ENCODE measurements at regions not wholly inside any gene's neighbourhood (a gene's known extent, or its start where the extent isn't known, plus 50 kb on each side); places are given as distances from the start of the nearest gene placed in this dataset.

GRCh38 chr14:82635915-82636314 lies 1102.3 kb upstream of the SEL1L start:
- Histone ChIP-seq H3K9ac (ENCODE audit: insufficient read depth in 1 of 2, low read length in 2 of 2) (no peak overlapping the region), H3K4me1 (ENCODE audit: control insufficient read depth in 5 of 5, insufficient read depth in 5 of 5, low read length in 5 of 5) (no peaks in the 10 kb centered on the region), H3K36me3 (ENCODE audit: control insufficient read depth in 4 of 4, insufficient read depth in 4 of 4, low read length in 4 of 4) (no peaks in the 10 kb centered on the region), H3K27me3 (ENCODE audit: control insufficient read depth in 3 of 3, insufficient read depth in 3 of 3, low read length in 2 of 3) (no peaks in the 10 kb centered on the region), H3K27ac (ENCODE audit: low read depth in 1 of 2, low read length in 1 of 2) (no peak overlapping the region), H3K4me3 (no peak overlapping the region), H3K9me3 (ENCODE audit: control insufficient read depth in 4 of 4, insufficient read depth in 3 of 4, low read length in 3 of 4) (no peaks in the 10 kb centered on the region)
- no peak for DNase-seq
- no peak for ATAC-seq (ENCODE audit: insufficient read depth, low FRiP score)
- TF ChIP-seq, protein P1, sequence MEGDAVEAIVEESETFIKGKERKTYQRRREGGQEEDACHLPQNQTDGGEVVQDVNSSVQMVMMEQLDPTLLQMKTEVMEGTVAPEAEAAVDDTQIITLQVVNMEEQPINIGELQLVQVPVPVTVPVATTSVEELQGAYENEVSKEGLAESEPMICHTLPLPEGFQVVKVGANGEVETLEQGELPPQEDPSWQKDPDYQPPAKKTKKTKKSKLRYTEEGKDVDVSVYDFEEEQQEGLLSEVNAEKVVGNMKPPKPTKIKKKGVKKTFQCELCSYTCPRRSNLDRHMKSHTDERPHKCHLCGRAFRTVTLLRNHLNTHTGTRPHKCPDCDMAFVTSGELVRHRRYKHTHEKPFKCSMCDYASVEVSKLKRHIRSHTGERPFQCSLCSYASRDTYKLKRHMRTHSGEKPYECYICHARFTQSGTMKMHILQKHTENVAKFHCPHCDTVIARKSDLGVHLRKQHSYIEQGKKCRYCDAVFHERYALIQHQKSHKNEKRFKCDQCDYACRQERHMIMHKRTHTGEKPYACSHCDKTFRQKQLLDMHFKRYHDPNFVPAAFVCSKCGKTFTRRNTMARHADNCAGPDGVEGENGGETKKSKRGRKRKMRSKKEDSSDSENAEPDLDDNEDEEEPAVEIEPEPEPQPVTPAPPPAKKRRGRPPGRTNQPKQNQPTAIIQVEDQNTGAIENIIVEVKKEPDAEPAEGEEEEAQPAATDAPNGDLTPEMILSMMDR (IDR thresholded peaks at IDR 0.05; ENCODE audit: control extremely low read depth, extremely low read depth): no peak

- Histone ChIP-seq H3K36me3 (ENCODE audit: control insufficient read depth in 4 of 4, insufficient read depth in 4 of 4, low read length in 4 of 4) (no peaks in the 10 kb centered on the region), H3K4me3 (no peak overlapping the region), H3K27ac (ENCODE audit: low read depth in 1 of 2, low read length in 1 of 2) (no peak overlapping the region), H3K27me3 (ENCODE audit: control insufficient read depth in 3 of 3, insufficient read depth in 3 of 3, low read length in 2 of 3) (no peaks in the 10 kb centered on the region), H3K9me3 (ENCODE audit: control insufficient read depth in 4 of 4, insufficient read depth in 3 of 4, low read length in 3 of 4) (no peaks in the 10 kb centered on the region), H3K4me1 (ENCODE audit: control insufficient read depth in 5 of 5, insufficient read depth in 5 of 5, low read length in 5 of 5) (no peaks in the 10 kb centered on the region), H3K9ac (ENCODE audit: insufficient read depth in 1 of 2, low read length in 2 of 2) (no peak overlapping the region)
- ATAC-seq (ENCODE audit: insufficient read depth, low FRiP score) (no peak), DNase-seq (no peak)
- TF ChIP-seq, protein P1 (IDR thresholded peaks at IDR 0.05; ENCODE audit: control extremely low read depth, extremely low read depth): no peak
Observed at GRCh38 chr14:82636426-82636825, 1102.8 kb upstream of the SEL1L start.

DNA sequence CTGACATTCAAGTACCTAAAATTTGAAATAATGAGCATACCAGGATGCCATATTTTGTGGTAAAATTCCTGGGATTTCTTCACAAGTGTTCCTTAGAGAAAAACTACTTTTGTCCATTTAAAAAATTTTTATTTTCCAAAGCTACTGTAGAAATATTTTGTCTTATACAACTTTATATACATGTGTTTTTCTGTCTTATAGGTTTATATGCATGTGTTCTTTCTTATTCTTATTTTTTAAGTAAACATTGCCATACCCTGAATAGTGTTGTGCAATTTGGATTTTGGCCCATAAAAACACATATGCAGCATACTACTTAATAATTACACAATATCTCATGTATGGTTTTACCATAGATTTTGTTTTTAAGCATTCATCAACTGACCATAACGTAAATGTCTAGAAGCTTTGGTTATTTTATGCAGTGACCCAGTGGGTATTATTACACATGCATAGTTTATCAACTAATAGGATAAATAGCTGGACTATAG lies 1107.4 kb upstream of the SEL1L start:
- Histone ChIP-seq H3K4me3 (no peak overlapping the region), H3K27me3 (ENCODE audit: control insufficient read depth in 3 of 3, insufficient read depth in 3 of 3, low read length in 2 of 3) (peaks cover 0 to 9% (median 0%) of the 10 kb centered on the region in 3 donors), H3K9me3 (ENCODE audit: control insufficient read depth in 4 of 4, insufficient read depth in 3 of 4, low read length in 3 of 4) (no peaks in the 10 kb centered on the region), H3K27ac (ENCODE audit: low read depth in 1 of 2, low read length in 1 of 2) (no peak overlapping the region), H3K36me3 (ENCODE audit: control insufficient read depth in 4 of 4, insufficient read depth in 4 of 4, low read length in 4 of 4) (no peaks in the 10 kb centered on the region), H3K4me1 (ENCODE audit: control insufficient read depth in 5 of 5, insufficient read depth in 5 of 5, low read length in 5 of 5) (no peaks in the 10 kb centered on the region), H3K9ac (ENCODE audit: insufficient read depth in 1 of 2, low read length in 2 of 2) (no peak overlapping the region)
- DNase-seq: peak in 2 of 3 donors; percentile 54 to 74
- ATAC-seq (ENCODE audit: insufficient read depth, low FRiP score): no peak
- 71 to 80% methylated on average over 1 of the region's 1 CpG for WGBS, 2 donors
- TF ChIP-seq, protein P1 (IDR thresholded peaks at IDR 0.05; ENCODE audit: control extremely low read depth, extremely low read depth): no peak

DNA sequence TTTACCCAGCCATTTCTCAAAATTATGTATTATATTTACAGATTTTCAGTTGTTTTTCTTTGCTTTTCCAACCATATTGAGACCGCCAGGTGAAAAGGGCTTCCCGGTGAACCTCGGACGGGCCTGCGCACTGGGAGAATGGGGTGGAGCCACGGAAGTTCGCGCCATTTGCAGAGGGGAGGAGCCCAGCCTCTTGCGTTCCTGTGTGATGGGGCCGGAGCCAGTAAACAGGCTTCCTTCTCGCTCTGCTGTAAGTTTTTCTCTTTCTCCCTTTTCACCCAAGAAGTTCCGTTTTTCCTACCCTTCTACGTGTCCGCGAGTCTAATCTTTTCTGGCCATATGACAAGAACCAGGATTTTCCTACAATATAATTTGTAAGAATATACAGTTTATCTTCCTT lies 1108.8 kb upstream of the SEL1L start:
- Histone ChIP-seq H3K9ac (ENCODE audit: insufficient read depth in 1 of 2, low read length in 2 of 2) (no peak overlapping the region), H3K4me3 (no peak overlapping the region), H3K36me3 (ENCODE audit: control insufficient read depth in 4 of 4, insufficient read depth in 4 of 4, low read length in 4 of 4) (no peaks in the 10 kb centered on the region), H3K27me3 (ENCODE audit: control insufficient read depth in 3 of 3, insufficient read depth in 3 of 3, low read length in 2 of 3) (peaks cover 0 to 9% (median 0%) of the 10 kb centered on the region in 3 donors), H3K4me1 (ENCODE audit: control insufficient read depth in 5 of 5, insufficient read depth in 5 of 5, low read length in 5 of 5) (no peaks in the 10 kb centered on the region), H3K27ac (ENCODE audit: low read depth in 1 of 2, low read length in 1 of 2) (no peak overlapping the region), H3K9me3 (ENCODE audit: control insufficient read depth in 4 of 4, insufficient read depth in 3 of 4, low read length in 3 of 4) (no peaks in the 10 kb centered on the region)
- DNase-seq: peak; percentile 39 to 55 (median 54)
- 73 to 83% methylated on average over 15 of the region's 15 CpGs for WGBS, 2 donors
- ATAC-seq (ENCODE audit: insufficient read depth, low FRiP score): no peak
- TF ChIP-seq, protein P1 (IDR thresholded peaks at IDR 0.05; ENCODE audit: control extremely low read depth, extremely low read depth): no peak
